ENCODE measurements at regions not wholly inside any gene's neighbourhood (a gene's known extent, or its start where the extent isn't known, plus 50 kb on each side); places are given as distances from the start of the nearest gene placed in this dataset.
"Not testable (repeated sequence)": the region's sequence is repeated elsewhere in the genome, so short reads cannot be mapped to it uniquely, and the experiment has no call there.

DNA sequence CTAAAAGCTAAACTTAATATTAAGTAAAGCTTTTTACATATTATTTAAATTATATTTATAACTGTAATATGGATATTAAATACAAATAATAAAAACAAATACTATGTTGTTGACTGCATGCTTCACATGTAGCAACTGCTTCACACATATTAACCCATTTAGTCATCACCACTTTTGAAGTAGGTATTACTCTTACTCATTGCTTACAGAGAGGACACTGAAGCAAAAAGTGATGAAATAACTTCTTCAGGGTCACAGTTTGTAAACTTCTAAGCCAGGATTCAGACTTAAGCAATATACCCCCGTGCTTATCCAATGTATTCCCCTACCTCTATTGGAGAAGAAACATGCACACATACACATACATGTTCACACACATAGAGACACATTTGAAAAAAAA, 166.6 kb downstream of the DKK2 start:
- DNase-seq (ENCODE audit: low spot score): no peak

DNA sequence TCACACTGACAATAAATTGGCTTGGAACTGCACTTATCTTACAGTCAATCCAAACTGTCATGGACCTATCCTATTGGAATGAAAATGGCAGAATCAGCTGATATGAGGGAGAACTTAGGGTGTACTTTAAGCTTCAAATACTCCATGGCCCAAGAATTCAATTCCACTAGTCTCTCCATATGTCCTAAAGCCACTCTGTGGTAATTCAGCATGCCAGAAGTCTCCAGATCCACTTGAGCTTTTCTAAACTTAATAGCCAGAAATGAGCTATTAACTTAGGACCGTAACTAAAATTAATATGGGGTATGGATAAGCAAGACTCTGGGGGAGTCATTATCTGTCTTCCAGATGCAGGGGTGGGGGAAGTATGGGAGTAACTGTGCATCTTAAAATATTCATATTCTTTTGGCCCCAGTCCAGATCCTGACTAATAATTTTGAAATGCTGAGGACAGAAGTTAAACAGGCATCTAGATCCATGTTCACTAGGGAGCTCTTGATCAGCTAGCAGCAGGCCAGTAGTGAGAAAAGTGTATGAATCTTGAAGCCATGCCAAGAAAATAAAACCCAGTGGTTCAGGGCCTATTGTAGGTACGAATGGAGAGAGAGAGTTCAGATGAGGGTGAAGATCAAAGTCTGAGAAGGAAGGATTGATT, 167.6 kb downstream of the DKK2 start:
- DNase-seq (ENCODE audit: low spot score): no peak

DNA sequence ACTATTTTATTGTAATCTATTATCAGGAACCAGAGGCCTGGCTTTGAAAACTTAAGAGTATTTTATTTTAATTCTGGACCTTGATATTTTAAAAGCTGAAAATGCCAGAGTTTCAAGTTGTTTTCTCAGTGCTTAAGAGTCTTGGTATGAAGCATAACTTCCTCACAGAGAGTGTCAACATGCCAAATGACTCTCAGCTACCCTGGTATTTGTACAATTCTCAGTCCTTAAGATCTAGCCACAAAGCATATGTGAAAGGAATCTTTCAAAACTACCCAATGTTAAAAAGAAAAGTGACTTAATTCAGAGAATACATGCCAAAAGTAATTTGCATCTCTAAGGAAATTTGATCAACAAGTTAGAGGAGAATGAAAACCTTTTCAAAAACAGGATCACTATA, 171.9 kb downstream of the DKK2 start:
- no peak for DNase-seq (ENCODE audit: low spot score)

GRCh38 chr4:106854569-106855351, 181.4 kb downstream of the DKK2 start:
- no peak for DNase-seq (ENCODE audit: low spot score)

- no peak for DNase-seq (ENCODE audit: low spot score)
Measured at GRCh38 chr4:106852426-106852825, 183.7 kb downstream of the DKK2 start.

DNA sequence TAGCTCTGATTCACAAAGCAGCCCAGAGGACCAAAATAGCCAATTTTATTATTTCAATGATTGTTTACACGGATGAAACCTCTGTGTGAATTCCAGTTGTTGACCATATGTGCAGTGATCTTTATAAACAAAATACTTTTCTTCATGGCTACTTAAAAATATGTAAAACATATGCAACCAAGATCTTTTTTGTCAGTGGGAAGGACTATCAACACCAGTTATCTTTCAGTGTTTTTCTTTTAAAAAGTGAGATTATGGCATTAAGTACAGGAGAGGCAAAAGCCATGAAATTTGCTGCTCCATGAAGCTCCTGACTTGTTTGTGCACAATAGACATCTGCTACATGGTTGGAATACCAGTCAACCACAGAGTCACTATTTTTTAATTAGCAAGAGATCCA, 184.4 kb downstream of the DKK2 start:
- no peak for DNase-seq (ENCODE audit: low spot score)

GRCh38 chr4:106850691-106851090, 185.4 kb downstream of the DKK2 start:
- DNase-seq (ENCODE audit: low spot score): no peak

GRCh38 chr4:106835919-106836318, 200.2 kb downstream of the DKK2 start:
- no peak for DNase-seq (ENCODE audit: low spot score)

DNA sequence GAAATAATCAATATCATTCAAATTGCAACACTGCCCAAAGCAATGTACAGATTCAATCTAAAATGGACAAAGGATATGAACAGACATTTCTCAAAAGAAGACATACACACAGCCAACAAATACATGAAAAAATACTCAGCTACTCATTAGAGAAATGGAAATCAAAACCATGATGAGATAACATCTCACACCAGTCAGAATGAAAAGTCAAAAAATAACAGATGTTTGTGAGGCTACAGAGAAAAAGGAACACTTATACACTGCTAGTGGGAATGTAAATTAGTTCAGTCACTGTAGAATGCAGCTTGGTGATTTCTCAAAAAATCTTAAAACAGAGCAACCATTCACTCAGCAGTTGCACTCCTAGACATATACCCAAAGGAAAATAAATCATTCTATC, 205.2 kb downstream of the DKK2 start:
- DNase-seq (ENCODE audit: low spot score): no peak

- no peak for DNase-seq (ENCODE audit: low spot score)
Measured at GRCh38 chr4:106818764-106819163, 217.3 kb downstream of the DKK2 start.

DNA sequence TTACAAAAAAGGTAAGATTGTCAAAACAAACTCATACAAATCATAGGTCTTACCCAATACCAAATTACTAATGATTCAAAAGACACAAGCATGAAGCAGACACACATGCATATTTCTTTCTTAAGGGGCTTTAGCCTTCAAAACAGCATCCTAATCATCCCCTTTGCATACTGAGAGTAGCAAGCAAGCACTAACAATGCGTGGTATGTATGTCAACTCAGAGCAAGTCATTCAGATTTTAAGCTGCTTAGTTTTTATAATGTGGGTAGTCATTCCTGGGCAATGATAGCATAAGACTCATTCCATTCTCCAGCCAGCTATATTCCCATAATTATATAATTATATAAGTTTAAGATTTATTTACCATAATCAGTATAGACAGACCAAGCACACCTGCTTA, 219.6 kb downstream of the DKK2 start:
- no peak for DNase-seq (ENCODE audit: low spot score)

GRCh38 chr4:106810122-106810521, 226.0 kb downstream of the DKK2 start:
- DNase-seq (ENCODE audit: low spot score): no peak

DNA sequence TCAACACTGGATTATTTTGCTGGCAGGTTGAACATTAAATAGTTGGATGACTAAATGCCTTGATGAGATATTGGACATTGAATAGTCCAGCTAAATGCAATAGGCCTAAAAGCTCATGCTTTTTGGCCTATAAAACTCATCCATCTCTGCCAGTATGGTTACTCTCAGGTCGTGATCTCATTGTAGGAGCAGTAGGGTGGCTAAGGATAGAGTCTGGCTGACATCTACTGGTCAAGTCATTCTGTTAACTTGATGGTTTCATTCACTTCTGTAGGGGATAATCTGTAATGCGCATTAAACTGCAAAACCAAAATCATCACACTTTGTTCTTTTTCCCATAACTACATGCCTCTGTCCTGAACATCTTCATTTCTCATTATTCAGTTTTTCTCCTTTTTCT, 227.0 kb downstream of the DKK2 start:
- DNase-seq (ENCODE audit: low spot score): no peak

DNA sequence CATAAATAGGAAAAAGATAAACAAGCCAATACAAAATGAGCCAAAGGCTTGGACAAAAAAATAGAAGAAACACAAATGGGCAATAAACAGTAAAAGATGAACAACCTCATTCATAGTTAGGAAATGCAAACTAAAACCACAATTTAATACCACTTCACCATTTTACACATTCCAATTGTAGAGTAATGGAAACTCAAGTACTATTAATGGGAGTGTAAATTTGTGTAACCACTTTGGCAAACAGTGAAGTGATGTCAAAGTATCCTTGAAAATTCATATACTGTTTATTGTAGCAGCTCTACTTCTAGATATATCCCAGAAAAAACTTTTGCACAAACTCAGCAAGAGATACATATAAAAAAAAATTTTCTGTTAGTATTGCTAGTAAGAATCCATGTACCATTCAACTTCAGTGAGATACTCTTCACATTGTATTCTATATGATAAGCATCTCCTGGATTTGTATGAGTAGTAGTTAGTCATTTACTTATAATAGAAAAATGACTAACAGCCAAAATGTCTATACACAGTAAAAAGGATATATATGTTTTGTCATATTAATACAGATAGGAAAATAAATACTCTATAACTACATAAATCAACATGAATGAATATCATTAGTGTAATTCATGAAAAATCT, 229.8 kb downstream of the DKK2 start:
- DNase-seq (ENCODE audit: low spot score): no peak

- no peak for DNase-seq (ENCODE audit: low spot score)
Measured at GRCh38 chr4:106803083-106803482, 233.0 kb downstream of the DKK2 start.

- DNase-seq (ENCODE audit: low spot score): no peak
Measured at GRCh38 chr4:106801386-106801785, 234.7 kb downstream of the DKK2 start.

- DNase-seq (ENCODE audit: low spot score): no peak
Measured at GRCh38 chr4:106796876-106797275, 239.2 kb downstream of the DKK2 start.

- DNase-seq (ENCODE audit: low spot score): no peak
Measured at GRCh38 chr4:106795326-106795725, 240.8 kb downstream of the DKK2 start.

DNA sequence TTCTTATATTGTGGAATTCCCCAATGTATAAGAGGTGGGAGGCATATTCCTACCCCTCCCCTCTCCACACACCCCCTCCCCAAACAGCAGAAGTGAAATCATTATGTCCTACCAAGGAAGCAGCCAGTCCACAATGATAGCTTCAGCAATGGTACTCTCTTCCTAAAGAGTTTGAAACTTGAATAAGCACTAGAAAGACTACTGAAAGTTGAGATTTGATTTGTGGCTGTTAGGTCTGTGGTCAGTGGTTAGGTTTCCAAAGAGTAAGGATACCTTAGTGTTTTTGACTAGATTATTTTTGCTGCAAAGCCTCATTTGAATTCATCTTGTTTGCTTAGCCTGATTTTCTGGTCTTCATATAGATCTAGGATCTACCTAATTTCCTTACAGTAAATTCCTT, 242.2 kb downstream of the DKK2 start:
- DNase-seq (ENCODE audit: low spot score): no peak

DNA sequence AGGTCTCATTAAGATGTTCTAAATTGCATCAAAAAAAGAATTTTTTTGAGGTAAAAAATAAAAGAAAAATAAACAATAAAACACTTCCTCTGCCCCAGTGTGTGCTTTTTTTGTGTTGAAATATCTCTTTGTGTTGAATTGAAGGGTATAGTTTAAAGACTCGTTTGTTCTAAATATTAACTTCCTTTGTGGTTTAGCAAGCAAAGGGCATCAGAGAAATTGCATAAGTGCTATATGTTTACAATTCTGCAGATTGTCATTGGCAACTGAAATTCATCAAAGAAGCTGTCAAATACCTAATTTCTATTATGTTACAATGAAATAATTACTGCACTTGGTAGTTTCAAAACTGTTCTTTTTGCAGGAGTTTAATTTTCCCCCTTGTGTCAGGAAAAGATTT, 260.5 kb downstream of the DKK2 start:
- DNase-seq (ENCODE audit: low spot score): no peak

- not testable (repeated sequence) for DNase-seq (ENCODE audit: low spot score)
Measured at GRCh38 chr4:106774055-106774454, 262.1 kb downstream of the DKK2 start.

DNA sequence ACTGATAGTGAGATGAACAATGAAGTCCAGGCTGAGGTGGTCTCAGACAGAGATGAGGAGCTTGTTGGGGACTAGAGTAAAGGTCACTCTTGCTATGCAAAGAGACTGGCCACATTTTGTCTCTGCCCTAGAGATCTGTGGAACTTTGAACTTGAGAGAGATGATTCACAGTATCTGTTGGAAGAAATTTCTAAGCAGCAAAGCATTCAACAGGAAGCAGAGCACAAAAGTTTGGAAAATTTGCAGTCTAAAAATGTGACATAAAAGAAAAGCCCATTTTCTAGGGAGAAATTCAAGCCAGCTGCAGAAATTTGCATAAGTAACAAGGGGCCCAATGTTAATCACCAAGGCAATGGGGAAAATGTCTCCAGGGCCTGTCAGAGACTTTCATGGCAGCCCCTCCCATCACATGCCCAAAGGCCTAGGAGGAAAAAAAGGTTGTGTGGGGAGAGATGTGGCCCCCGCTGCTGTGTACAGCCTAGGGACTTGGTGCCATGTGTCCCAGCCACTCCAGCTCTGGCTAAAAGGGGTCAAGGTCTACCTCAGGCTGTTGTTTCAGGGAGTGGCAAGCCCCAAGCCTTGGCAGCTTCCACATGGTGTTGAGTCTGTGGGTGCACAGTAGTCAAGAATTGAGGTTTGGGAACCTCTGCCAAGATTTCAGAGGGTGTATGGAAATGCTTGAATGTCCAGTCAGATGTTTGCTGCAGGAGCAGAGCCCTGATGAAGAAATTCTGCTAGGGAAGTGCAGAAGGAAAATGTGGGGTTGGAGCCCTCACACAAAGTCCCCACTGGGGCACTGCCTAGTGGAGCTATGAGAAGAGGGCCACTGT, 262.8 kb downstream of the DKK2 start:
- DNase-seq (ENCODE audit: low spot score): no peak

Data from left forelimb (tissue), 1 donor.